NCI-H82 treated with DMSO at 0.1 percent for 48 hours (cell line): ENCODE measurements at regions not wholly inside any gene's neighbourhood (a gene's known extent, or its start where the extent isn't known, plus 50 kb on each side); places are given as distances from the start of the nearest gene placed in this dataset.

Source experiments
- DNase-seq: peaks from one replicate; lab custom pipeline; 2025; ENCODE audit not compliant: unreplicated experiment; lab: John Stamatoyannopoulos, UW

GRCh38 chr3:177471733-177472480 is 274.6 kb upstream of the TBL1XR1 start:
- DNase-seq, result no peak

- DNase-seq, result no peak
These were observed 275.9 kb upstream of the TBL1XR1 start for GRCh38 chr3:177473184-177473583.

GRCh38 chr3:177473903-177474302 is 276.6 kb upstream of the TBL1XR1 start:
- no peak for DNase-seq

GRCh38 chr3:177474652-177475355 is 277.5 kb upstream of the TBL1XR1 start:
- no peak for DNase-seq

GRCh38 chr3:177475356-177475665 is 278.0 kb upstream of the TBL1XR1 start:
- DNase-seq, result no peak

GRCh38 chr3:177476495-177476894 is 279.2 kb upstream of the TBL1XR1 start:
- no peak for DNase-seq

GRCh38 chr3:177476921-177477435 is 279.7 kb upstream of the TBL1XR1 start:
- no peak for DNase-seq

- DNase-seq, result no peak
These were observed 281.0 kb upstream of the TBL1XR1 start for GRCh38 chr3:177478170-177478867.

- no peak for DNase-seq
These were observed 282.3 kb upstream of the TBL1XR1 start for GRCh38 chr3:177479630-177480029.

GRCh38 chr3:177481329-177481728 is 284.0 kb upstream of the TBL1XR1 start:
- no peak for DNase-seq

GRCh38 chr3:177482048-177482691 is 284.9 kb upstream of the TBL1XR1 start:
- no peak for DNase-seq

- DNase-seq, result peak; percentile 17
These were observed 286.1 kb upstream of the TBL1XR1 start for GRCh38 chr3:177483182-177483967.

- DNase-seq, result no peak
These were observed 286.9 kb upstream of the TBL1XR1 start for GRCh38 chr3:177484206-177484605.

GRCh38 chr3:177484926-177485325 is 287.6 kb upstream of the TBL1XR1 start:
- DNase-seq, result no peak

- no peak for DNase-seq
These were observed 290.4 kb upstream of the TBL1XR1 start for GRCh38 chr3:177487635-177488186.

GRCh38 chr3:177488740-177489139 is 291.5 kb upstream of the TBL1XR1 start:
- DNase-seq, result no peak

GRCh38 chr3:177490626-177491025 is 293.3 kb upstream of the TBL1XR1 start:
- no peak for DNase-seq

GRCh38 chr3:177491296-177492032 is 294.2 kb upstream of the TBL1XR1 start:
- DNase-seq, result no peak

- DNase-seq, result no peak
These were observed 295.8 kb upstream of the TBL1XR1 start for GRCh38 chr3:177493091-177493490.

- no peak for DNase-seq
These were observed 296.9 kb upstream of the TBL1XR1 start for GRCh38 chr3:177494216-177494615.
